Hippocampal formation (tissue), 2 donors: ENCODE measurements at regions not wholly inside any gene's neighbourhood (a gene's known extent, or its start where the extent isn't known, plus 50 kb on each side); places are given as distances from the start of the nearest gene placed in this dataset.
A peak's percentile ranks its signal among the peaks of the same experiment; 100 is the strongest.
"Not testable (repeated sequence)": the region's sequence is repeated elsewhere in the genome, so short reads cannot be mapped to it uniquely, and the experiment has no call there.

ENCODE experiments used
- DNase-seq, 2 donors: peaks; one replicate each; lab custom pipeline; 2025; lab: John Stamatoyannopoulos, UW

DNA sequence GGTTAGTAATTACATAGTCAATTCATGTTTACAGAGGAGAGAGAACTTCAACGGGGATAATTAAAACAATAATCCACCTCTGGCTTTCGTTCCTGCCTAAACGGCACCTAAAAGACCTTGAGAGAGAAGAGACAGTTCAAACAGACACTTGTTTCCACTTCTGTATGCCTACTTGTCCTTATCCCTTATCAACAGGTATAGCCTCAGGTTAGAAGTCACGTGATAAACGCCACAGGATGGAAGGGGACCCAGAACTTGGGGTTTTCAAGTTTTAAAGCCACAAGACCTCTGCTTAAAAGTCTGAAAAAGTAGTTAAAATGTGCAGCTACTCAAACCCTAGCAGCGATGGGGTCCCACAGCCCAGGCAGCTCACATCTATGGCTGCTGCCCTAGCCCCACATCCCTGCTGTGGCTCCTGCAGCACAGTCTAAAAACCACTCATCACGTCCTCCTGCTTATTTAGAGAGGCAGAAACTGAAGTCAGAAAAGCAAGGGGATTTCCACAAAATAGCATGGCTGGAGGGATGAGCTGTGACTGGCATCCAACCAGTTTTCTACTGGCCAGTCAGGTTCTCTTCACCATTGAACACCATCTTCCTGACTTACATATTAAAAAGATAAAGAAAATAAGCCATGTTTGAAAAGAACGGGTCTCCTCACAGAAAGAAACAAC is 51.2 kb upstream of the SEC16B start:
- no peak for DNase-seq

DNA sequence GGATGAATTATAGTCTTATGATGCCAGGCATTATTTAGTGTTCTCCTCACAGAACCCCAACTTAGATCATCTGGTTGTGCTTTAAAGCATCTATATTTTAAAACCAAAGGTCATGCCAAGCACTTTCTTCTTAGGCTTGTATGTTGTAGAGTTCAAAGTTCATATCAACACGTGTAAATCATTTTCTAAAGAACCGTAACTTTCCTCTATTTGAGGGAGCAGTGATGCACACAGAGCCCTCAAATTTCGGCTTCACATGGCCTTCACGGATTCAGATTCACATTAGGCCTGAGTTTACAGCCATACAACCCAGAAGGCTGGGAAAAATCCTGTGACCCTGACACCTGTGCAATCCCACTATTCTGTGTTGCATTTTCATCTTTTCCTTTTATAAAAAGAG is 52.1 kb upstream of the SEC16B start:
- no peak for DNase-seq

DNA sequence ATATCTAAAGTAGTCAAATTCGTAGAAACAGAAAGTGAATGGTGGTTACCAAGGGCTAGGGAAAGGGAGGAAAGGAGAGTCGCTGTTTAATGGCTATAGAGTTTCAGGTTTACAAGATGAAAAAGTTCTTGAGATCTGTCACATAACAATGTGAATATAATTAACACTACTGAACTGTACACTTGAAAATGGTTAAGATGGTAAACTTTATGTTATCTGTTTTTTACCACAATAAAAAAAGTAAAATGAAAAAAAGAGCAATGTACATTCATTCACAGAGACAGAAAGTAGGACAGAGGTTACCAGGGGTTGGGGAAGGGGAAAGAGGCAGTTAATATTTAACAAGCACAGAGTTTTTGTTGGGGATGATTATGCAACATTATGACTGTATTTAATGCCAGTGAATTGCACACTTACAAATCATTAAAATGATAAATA is 53.3 kb upstream of the SEC16B start:
- DNase-seq = no peak

DNA sequence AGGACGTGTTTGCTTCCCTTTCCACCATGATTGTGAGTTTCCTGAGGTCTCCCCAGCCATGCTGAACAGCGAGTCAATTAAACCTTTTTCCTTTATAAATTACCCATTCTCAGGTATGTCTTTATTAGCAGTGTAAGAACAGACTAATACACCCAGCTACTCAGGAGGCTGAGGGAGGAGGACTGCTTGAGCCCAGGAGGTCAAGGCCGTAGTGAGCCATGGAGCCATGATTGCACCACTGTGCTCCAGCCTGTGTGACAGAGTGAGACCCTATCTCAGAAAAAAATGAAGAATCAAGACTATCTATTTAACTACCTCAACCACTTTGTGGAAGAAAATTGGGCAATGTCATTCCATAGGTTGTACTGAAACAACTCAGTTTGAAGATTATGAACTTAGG is 54.6 kb upstream of the SEC16B start:
- DNase-seq = no peak

DNA sequence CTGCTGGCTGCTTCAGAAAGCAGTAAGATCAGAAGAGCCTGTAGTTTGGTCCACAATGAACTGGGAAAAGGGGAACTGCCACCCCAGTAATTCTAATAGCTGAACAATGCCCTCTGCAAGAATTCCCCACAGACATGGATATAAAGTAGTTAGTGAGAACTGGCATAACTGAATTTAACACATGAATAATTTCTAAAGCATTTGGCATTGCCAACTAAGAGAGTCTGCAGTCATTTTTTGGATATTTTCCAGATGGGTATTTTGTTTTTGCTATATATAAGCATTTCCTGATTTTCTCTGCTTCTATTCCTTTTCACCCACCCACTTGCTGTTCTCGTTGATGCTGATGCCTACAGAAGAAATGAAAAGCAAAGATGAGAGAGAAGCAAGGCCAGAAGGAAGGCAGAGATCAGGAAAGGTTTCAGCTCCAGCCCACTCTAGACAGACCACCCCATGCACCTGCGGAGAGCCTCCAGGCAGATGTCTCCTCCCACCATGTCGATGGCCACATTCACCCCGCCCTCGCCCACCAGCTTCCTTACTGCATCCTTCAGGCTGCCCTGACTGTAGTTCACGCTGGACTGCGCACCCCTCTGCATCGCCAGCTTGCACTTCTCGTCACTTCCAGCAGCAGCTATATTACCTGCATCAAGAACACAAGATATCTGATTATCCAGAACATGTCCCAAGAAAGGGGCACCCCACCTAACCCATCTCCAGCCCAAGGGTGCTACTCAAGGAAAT is 55.9 kb upstream of the SEC16B start:
- peak in 1 of 2 donors; percentile 25 for DNase-seq

DNA sequence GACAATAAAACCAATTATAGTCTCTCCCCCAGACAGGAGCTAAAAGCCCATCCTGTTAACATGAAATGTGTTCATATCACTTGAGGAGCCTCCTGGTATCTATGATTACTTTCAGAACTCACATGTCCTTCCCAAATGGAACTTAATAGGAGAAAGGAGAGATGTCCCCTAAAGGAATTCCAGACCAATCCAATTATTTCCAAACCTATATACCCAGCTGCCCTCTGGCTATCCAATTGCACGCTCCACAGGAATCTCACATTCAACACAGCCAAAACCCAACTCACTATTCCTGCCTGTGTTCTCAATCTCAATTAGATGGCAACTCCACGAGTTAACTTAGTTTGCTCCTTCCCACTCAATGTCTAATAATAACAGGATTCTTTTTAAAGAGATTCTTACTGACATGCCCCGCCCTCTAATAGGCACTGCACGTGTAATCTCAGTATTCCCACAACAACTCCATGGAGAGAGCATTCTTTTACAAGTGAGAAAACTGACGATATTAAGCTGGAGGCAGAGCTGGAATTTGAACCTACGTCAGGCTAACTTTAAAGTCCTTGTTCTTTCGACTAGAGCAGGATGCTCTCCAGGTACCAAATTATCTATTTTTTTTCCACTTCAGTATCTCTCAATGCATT is 59.1 kb upstream of the SEC16B start:
- DNase-seq = no peak

DNA sequence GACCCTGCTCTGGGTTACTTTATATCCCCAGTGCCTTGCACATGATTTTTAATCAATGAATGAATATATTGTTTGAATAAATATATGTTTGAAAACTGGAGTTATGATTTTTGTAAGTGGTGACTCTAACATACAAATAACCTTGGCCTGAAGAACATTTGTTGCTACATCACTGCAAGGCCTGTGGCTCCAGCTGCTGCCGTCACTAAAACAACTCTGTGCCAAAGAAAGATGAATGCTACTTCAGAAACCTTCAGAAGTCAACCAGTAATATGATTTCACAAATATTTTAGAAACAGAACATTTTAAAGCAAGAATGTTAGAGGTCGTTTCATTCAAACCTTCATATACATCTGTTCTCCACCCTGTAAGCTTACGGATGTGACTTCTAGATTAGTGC is 60.6 kb upstream of the SEC16B start:
- no peak for DNase-seq

DNA sequence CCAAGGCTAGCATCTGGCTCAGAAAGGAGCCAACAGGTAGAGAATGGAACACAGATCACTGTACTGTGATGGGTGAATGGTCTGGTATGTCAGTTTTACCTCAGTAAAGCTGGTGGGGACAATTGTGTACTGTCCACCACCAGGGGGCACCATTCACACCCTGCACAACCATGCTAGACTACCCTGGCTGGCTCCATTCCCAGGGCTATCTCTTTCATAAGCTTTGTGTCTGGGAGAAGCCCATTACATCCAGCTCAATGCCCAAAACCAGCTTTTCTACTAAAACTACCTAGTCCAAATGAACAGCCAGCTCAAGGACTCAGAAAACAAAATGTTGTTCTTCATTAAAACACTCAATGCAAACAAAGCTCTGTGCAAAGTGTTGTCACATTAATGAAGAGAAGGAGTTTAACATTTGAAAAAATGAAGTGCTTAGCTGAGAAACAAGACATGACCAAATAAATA is 62.0 kb upstream of the RASAL2 start:
- peak; percentile 75 to 79 for DNase-seq

DNA sequence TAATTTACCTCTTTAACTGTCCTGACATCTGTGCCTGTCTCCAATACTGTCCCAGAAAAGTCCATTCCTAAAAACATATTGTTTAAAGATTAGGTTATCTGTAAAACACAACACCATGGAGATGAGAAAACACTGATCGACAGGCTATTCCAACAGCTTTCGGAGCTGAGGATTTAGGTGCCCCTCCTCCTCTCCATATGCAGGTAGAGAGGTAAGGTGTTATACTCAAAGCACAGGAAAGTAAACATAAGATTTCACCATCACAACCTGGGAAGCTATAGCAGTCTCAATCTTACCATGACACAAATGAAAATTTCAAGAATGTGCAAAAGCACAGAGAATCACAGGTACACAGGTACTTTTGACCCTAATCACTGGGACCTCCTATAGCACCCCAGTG is 60.9 kb upstream of the RASAL2 start:
- no peak for DNase-seq

DNA sequence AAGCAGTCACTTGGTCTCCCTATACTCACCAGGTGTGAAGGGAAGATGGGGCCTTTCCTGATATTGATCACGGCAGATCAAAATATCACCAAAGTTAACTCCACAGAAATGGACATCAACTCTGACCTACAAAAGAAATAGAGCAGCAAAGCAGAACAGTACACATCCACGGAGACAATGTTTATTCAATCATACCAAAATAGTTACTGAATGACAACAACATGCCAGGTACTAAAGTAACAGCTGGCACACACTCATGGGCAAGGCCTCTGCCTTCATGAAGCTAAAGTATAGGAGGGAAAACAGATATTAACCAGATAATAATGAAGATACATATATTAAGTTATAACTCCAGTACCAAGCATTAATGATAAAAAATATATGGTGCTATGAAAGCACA is 59.2 kb upstream of the RASAL2 start:
- no peak for DNase-seq

DNA sequence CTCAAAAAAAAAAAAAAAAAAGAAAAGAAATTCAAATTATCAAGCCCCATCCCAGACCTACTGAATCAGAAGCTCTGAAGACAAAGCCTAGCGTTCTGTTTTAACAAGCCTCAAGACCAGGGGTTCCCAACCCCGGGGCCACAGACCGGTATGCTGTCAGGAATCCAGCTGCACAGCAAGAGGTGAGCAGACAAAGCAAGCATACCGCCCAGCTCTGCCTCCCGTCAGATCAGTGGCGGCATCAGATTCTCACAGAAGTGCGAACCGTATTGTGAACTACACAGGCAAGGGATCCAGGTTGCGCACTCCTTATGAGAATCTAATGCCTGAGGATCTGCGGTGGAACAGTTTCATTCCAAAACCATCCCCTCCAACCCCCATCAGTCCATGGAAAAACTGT is 57.8 kb upstream of the RASAL2 start:
- no peak for DNase-seq

DNA sequence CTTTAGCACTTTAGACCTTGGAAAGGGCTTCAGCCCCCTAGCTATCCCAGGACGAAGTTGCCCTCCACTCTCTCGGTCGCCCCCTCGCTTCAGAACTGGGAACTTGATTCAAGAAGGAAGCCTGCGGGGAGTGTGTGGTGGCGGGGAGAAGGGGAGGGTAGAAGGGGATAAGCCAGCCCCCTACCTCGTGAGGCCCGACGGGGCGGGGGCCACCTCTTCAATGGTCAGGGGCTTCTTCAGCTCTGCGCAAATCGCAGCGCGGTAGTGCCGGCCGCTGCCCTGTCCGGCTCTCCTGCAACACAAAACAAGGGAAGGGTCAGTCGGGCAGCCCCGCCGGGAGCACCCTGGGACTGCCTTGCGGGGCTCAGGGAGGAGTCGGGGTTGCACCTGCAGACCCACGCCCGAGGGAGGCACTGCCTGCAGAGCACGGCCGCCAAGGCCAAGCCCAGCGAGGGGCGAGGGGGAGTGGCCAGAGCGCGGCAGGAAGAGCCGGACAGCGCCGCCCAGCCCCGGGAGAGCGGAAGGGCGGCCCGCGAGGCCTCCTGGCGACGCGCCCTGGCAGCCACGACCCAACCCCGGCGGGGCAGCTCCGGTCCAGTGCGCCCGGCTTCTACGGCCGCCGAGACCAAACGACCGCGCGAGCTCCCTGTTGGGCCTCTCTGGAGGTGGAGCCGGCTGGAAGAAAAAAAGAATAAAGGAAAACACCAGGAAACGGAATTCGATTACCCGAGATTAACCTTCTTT is 56.2 kb upstream of the RASAL2 start:
- peak; percentile 56 to 63 for DNase-seq

DNA sequence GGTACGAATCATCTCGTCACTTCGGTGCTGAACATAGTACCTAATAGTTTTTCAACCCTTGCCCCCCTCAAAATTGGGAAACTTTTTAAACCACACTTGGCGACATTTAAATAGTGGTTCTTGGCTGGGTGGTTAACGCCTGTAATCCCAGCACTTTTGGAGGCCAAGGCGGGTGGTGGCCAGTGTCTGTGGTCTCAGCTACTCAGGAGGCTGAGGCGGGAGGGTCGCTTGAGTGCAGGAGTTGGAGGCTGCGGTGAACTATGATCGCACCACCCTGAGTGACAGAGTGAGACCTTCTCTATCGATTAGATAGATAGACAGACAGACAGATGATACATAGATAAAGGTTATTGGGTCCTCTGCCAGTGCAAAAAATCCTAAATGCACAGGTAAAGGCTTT is 55.5 kb upstream of the RASAL2 start:
- DNase-seq = no peak

DNA sequence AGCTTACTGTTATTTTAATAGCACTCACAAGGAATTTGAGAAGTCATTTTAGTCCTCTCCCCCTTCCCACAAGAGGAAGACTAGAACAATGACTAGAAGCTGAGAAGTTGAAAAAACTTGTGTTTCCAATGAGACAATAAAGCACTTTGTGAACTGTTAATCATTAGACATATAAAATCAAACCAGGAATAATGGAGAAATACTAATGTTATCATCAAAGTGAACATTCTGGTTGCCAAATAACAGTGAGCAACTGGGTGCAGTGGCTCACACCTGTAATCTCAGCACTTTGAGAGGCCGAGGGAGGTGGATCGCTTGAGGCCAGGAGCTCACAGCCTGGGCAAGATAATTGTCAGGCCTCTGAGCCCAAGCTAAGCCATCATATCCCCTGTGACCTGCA is 54.0 kb upstream of the RASAL2 start:
- no peak for DNase-seq

DNA sequence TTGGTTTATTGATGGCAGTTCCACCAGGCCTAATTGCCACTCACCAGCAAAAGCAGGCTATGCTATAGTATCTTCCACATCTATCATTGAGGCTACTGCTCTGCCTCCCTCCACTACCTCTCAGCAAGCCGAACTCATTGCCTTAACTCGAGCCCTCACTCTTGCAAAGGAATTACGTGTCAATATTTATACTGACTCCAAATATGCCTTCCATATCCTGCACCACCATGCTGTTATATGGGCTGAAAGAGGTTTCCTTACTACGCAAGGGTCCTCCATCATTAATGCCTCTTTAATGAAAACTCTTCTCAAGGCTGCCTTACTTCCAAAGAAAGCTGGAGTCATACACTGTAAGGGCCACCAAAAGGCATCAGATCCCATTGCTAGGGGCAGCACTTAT is 50.0 kb upstream of the RASAL2 start:
- not testable (repeated sequence) for DNase-seq
